WTC11 (cell line): ENCODE measurements at regions not wholly inside any gene's neighbourhood (a gene's known extent, or its start where the extent isn't known, plus 50 kb on each side); places are given as distances from the start of the nearest gene placed in this dataset.

ENCODE experiments used
- CREB1 ChIP-seq: sonication (generic); formaldehyde crosslinking; IDR thresholded peaks from 2 replicates; pipeline ENCODE4 v1.8.0; 2023; ENCODE audit warnings: mild to moderate bottlenecking, missing genetic modification reagents
- CTCF ChIP-seq: fragments of 200-600 bp; IDR thresholded peaks from 2 replicates; pipeline ENCODE4 v1.8.0; 2022; ENCODE audit warnings: antibody characterized with exemption
- E2F5 ChIP-seq: sonication (generic); formaldehyde crosslinking; IDR thresholded peaks from 2 replicates; pipeline ENCODE4 v1.8.1; 2022; ENCODE audit warnings: mild to moderate bottlenecking, moderate library complexity, missing genetic modification reagents
- ELF4 ChIP-seq: sonication (generic); formaldehyde crosslinking; IDR thresholded peaks from 2 replicates; pipeline ENCODE4 v1.8.1; 2022; ENCODE audit warnings: low read depth, mild to moderate bottlenecking, moderate library complexity, missing genetic modification reagents
- FOXJ3 ChIP-seq: sonication (generic); formaldehyde crosslinking; IDR thresholded peaks from 2 replicates; pipeline ENCODE4 v1.9.0; 2021; ENCODE audit warnings: missing genetic modification reagents, mild to moderate bottlenecking, borderline replicate concordance
- FOXP4 ChIP-seq: sonication (generic); formaldehyde crosslinking; IDR thresholded peaks from 2 replicates; pipeline ENCODE4 v1.8.0; 2022; ENCODE audit warnings: mild to moderate bottlenecking, missing genetic modification reagents
- JUN ChIP-seq: sonication (generic); formaldehyde crosslinking; IDR thresholded peaks from 2 replicates; pipeline ENCODE4 v1.8.0; 2023; ENCODE audit warnings: mild to moderate bottlenecking, missing genetic modification reagents
- KAT7 ChIP-seq: sonication (generic); formaldehyde crosslinking; IDR thresholded peaks from 2 replicates; pipeline ENCODE4 v1.8.1; 2023; ENCODE audit warnings: missing genetic modification reagents, mild to moderate bottlenecking, borderline replicate concordance
- MLX ChIP-seq: sonication (generic); formaldehyde crosslinking; IDR thresholded peaks from 2 replicates; pipeline ENCODE4 v1.8.1; 2023; ENCODE audit warnings: mild to moderate bottlenecking, missing genetic modification reagents, moderate library complexity
- NFE2L1 ChIP-seq: sonication (generic); formaldehyde crosslinking; IDR thresholded peaks from 2 replicates; pipeline ENCODE4 v1.8.1; 2023; ENCODE audit warnings: missing genetic modification reagents
- PRDM15 ChIP-seq: sonication (generic); formaldehyde crosslinking; IDR thresholded peaks from 2 replicates; pipeline ENCODE4 v1.8.0; 2022; ENCODE audit warnings: missing genetic modification reagents
- SMAD3 ChIP-seq: sonication (generic); formaldehyde crosslinking; IDR thresholded peaks from 2 replicates; pipeline ENCODE4 v1.8.0; 2022; ENCODE audit warnings: missing genetic modification reagents, mild to moderate bottlenecking, borderline replicate concordance
- ZNF263 ChIP-seq: sonication (generic); formaldehyde crosslinking; IDR thresholded peaks from 2 replicates; pipeline ENCODE4 v1.8.1; 2022; ENCODE audit warnings: low read depth, mild to moderate bottlenecking, moderate library complexity, missing genetic modification reagents
- ZNF423 ChIP-seq: fragments of 250-450 bp; sonication (Bioruptor Pico); IDR thresholded peaks from 2 replicates; pipeline ENCODE4 v2.1.2; 2022; ENCODE audit warnings: mild to moderate bottlenecking, moderate library complexity

GRCh38 chr16:61544165-61544564, 492.1 kb downstream of the CDH8 start:
- TF ChIP-seq CREB1 (CRISPR knock-in tag) = no peak
- TF ChIP-seq JUN (CRISPR knock-in tag) = no peak
- TF ChIP-seq SMAD3 (CRISPR knock-in tag) = no peak
- no peak for TF ChIP-seq CTCF
- no peak for TF ChIP-seq ZNF423 (CRISPR knock-in tag)
- no peak for TF ChIP-seq ELF4 (CRISPR knock-in tag)
- TF ChIP-seq FOXP4 (CRISPR knock-in tag) = no peak
- no peak for TF ChIP-seq MLX
- no peak for TF ChIP-seq ZNF263 (CRISPR knock-in tag)
- TF ChIP-seq NFE2L1 = no peak
- no peak for TF ChIP-seq FOXJ3 (CRISPR knock-in tag)
- TF ChIP-seq E2F5 (CRISPR knock-in tag) = no peak
- TF ChIP-seq KAT7 (CRISPR knock-in tag) = no peak
- TF ChIP-seq PRDM15 (CRISPR knock-in tag) = no peak
